Smooth muscle cell (in vitro differentiated cells): ENCODE measurements at regions not wholly inside any gene's neighbourhood (a gene's known extent, or its start where the extent isn't known, plus 50 kb on each side); places are given as distances from the start of the nearest gene placed in this dataset.
"Not testable (repeated sequence)": the region's sequence is repeated elsewhere in the genome, so short reads cannot be mapped to it uniquely, and the experiment has no call there.

Experiments
- DNase-seq: peaks from one replicate; lab custom pipeline; 2025; ENCODE audit not compliant: unreplicated experiment; lab: John Stamatoyannopoulos, UW
- H2AFZ ChIP-seq: fragments of 200-600 bp; sonication (generic); 2 replicates; pipeline ENCODE4 v1.6.0; 2016; ENCODE audit warnings: antibody characterized with exemption, low read depth, mild to moderate bottlenecking
- H3F3A ChIP-seq: fragments of 200-600 bp; sonication (generic); 2 replicates; pipeline ENCODE4 v1.6.0; 2017; ENCODE audit warnings: antibody characterized with exemption, low read depth
- H3K27ac ChIP-seq: fragments of 200-600 bp; sonication (generic); 2 replicates; pipeline ENCODE4 v1.5.1; 2016; ENCODE audit warnings: low read depth, mild to moderate bottlenecking
- H3K27me3 ChIP-seq: fragments of 200-600 bp; sonication (generic); 2 replicates; pipeline ENCODE4 v1.6.1; 2016; ENCODE audit warnings: low read depth, mild to moderate bottlenecking
- H3K36me3 ChIP-seq: fragments of 200-600 bp; sonication (generic); 2 replicates; pipeline ENCODE4 v1.5.1; 2016; ENCODE audit warnings: low read depth
- H3K4me1 ChIP-seq: fragments of 200-600 bp; sonication (generic); 2 replicates; pipeline ENCODE4 v1.5.1; 2016; ENCODE audit warnings: low read depth
- H3K4me2 ChIP-seq: fragments of 200-600 bp; sonication (generic); 2 replicates; pipeline ENCODE4 v1.6.0; 2016; ENCODE audit warnings: mild to moderate bottlenecking
- H3K4me3 ChIP-seq: fragments of 200-600 bp; sonication (generic); 2 replicates; pipeline ENCODE4 v1.5.1; 2016; ENCODE audit warnings: mild to moderate bottlenecking
- H3K79me2 ChIP-seq: fragments of 200-600 bp; sonication (generic); 2 replicates; pipeline ENCODE4 v1.6.0; 2016; ENCODE audit warnings: low read depth, mild to moderate bottlenecking
- H3K9ac ChIP-seq: fragments of 200-600 bp; sonication (generic); 2 replicates; pipeline ENCODE4 v1.6.0; 2016; ENCODE audit warnings: low read depth
- H3K9me3 ChIP-seq: fragments of 200-600 bp; sonication (generic); replicated peaks from 2 replicates; pipeline ENCODE4 v1.5.1; 2016; ENCODE audit warnings: low read depth
- H4K20me1 ChIP-seq: fragments of 200-600 bp; sonication (generic); 2 replicates; pipeline ENCODE4 v1.6.0; 2016; ENCODE audit warnings: low read depth
- CTCF ChIP-seq: fragments of 200-600 bp; sonication (generic); IDR thresholded peaks from 2 replicates; pipeline ENCODE4 v1.5.1; 2017; ENCODE audit warnings: borderline replicate concordance, mild to moderate bottlenecking, antibody characterized with exemption; ENCODE audit not compliant: insufficient read depth, poor library complexity, severe bottlenecking
- WGBS: methylation state at CpG from one replicate; pipeline ENCODE4 v1.1.7; 2016; ENCODE audit warnings: low lambda C conversion rate; 5-methylcytosine and 5-hydroxymethylcytosine counted together

DNA sequence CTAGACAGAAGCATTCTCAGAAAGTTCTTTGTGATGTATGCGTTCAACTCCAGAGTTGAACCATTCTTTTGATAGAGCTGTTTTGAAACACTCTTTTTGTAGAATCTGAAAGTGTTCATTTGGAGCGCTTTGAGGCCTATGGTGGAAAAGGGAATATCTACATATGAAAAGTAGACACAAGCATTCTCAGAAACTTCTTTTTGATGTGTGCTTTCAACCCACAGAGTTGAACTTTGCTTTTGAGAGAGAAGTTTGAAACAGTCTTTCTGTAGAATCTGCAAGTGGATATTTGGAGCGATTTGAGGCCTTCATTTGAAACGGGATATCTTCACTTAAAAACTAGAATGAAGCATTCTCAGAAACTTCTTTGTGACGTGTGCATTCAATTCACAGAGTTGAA lies 582.6 kb upstream of the ZNF337 start:
- no peak for DNase-seq
- Histone ChIP-seq H3K4me1 (no peaks in the 10 kb centered on the region), H3K9ac (no peak overlapping the region), H3K9me3 (no peaks in the 10 kb centered on the region), H3K4me2 (no peak overlapping the region), H3K27me3 (no peaks in the 10 kb centered on the region), H4K20me1 (no peaks in the 10 kb centered on the region), H3K79me2 (no peaks in the 10 kb centered on the region), H3K4me3 (no peak overlapping the region), H3F3A (no peaks in the 10 kb centered on the region), H2AFZ (no peak overlapping the region), H3K36me3 (no peaks in the 10 kb centered on the region), H3K27ac (no peak overlapping the region)
- no peak for TF ChIP-seq CTCF
- WGBS: 92% methylated on average over 5 of the region's 5 CpGs

DNA sequence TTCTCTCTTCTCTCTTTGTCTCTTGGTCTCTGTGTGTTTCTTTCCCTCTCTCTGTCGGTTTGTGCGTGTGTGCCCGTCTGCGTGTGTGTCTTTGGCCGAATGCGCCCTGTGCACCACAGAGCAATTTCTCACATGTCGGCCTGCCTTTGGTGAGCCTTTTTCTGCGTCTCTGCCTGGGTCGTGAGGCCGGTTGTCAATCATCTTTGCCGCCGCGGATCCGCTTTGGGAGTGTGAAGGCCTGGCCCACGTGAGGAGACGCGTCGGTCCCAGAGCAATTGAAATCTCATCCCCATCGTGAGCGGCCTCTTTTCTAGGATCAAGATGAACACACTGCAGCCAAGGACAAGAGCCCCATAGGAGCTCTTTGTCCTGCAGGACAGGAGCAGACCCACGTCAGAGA lies 580.7 kb upstream of the ZNF337 start:
- 98% methylated on average over 21 of the region's 21 CpGs for WGBS
- no peak overlapping the region for H3K4me3 ChIP-seq

GRCh38 chr20:26276554-26277210 lies 580.0 kb upstream of the ZNF337 start:
- DNase-seq: no peak
- 76% methylated on average over 22 of the region's 29 CpGs for WGBS
- no peak for TF ChIP-seq CTCF

More for the DNA sequence above, 580.7 kb upstream of the ZNF337 start:
- H4K20me1 ChIP-seq: no peaks in the 10 kb centered on the region
- H3K9me3 ChIP-seq: no peaks in the 10 kb centered on the region
- no peak overlapping the region for H3K4me2 ChIP-seq
- no peaks in the 10 kb centered on the region for H3K79me2 ChIP-seq
- H3K9ac ChIP-seq: no peak overlapping the region
- H2AFZ ChIP-seq: no peak overlapping the region
- H3K36me3 ChIP-seq: no peaks in the 10 kb centered on the region
- no peak for TF ChIP-seq CTCF
- DNase-seq: no peak
- no peaks in the 10 kb centered on the region for H3F3A ChIP-seq
- H3K4me1 ChIP-seq: no peaks in the 10 kb centered on the region
- H3K27me3 ChIP-seq: no peaks in the 10 kb centered on the region
- H3K27ac ChIP-seq: no peak overlapping the region

DNA sequence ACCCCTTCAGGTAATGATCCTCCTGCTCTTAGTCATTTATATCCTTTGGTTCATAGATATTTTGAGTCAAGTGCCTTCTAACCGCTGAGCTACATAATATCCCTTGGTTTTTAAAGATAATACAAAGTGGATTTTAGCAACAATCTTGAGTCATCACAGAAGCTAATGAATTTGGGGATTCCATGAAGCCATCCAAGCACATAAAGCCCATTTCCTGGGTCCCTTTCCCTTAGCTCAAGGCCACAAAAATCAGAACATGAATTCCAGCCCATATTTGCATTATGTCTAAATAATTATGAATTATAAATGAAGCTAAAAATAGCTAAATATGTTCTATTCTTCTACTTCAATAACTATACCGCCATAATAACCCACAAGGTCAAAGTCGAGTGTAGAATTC lies 572.1 kb upstream of the ZNF337 start:
- H3K4me1 ChIP-seq, H3K9me3 ChIP-seq, H3K27ac ChIP-seq, H3K36me3 ChIP-seq, H3K9ac ChIP-seq, H3K27me3 ChIP-seq, H3K4me3 ChIP-seq, H4K20me1 ChIP-seq, H3K79me2 ChIP-seq, H3F3A ChIP-seq, H2AFZ ChIP-seq, DNase-seq, H3K4me2 ChIP-seq: not testable (repeated sequence)
- 77% methylated on average over 3 of the region's 3 CpGs for WGBS

More at GRCh38 chr20:26276554-26277210, 580.0 kb upstream of the ZNF337 start:
- H4K20me1 ChIP-seq: no peaks in the 10 kb centered on the region
- H3K9me3 ChIP-seq: no peaks in the 10 kb centered on the region
- H3K36me3 ChIP-seq: no peaks in the 10 kb centered on the region
- no peaks in the 10 kb centered on the region for H3K79me2 ChIP-seq
- no peak overlapping the region for H3K27ac ChIP-seq
- no peaks in the 10 kb centered on the region for H3K4me1 ChIP-seq
- H3K4me2 ChIP-seq: no peak overlapping the region
- no peak overlapping the region for H3K9ac ChIP-seq
- no peaks in the 10 kb centered on the region for H3F3A ChIP-seq
- H3K4me3 ChIP-seq: no peak overlapping the region
- no peak overlapping the region for H2AFZ ChIP-seq
- H3K27me3 ChIP-seq: no peaks in the 10 kb centered on the region

DNA sequence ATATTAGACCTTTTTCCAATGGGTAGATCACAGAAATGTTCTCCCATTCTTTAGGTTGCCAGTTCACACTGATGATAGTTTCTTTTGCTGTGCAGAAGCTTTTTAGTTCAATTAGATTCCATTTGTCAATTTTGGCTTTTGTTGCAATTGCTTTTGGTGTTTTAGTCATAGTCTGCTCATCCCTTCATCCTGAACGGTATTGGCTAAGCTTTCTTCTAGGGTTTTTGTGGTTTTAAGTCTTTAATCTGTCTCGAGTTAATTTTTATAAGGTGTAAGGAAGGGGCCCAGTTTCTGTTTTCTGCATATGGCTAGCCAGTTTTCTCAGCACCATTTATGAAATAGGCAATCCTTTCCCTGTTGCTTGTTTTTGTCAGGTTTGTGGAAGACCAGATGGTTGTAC lies 564.3 kb upstream of the ZNF337 start:
- H2AFZ ChIP-seq, H3F3A ChIP-seq, H3K36me3 ChIP-seq, H3K27ac ChIP-seq, H3K9ac ChIP-seq, H3K79me2 ChIP-seq, DNase-seq, H3K27me3 ChIP-seq, H3K4me1 ChIP-seq, H3K9me3 ChIP-seq, H3K4me2 ChIP-seq, H3K4me3 ChIP-seq, H4K20me1 ChIP-seq: not testable (repeated sequence)
- WGBS: 61% methylated on average over 2 of the region's 2 CpGs

DNA sequence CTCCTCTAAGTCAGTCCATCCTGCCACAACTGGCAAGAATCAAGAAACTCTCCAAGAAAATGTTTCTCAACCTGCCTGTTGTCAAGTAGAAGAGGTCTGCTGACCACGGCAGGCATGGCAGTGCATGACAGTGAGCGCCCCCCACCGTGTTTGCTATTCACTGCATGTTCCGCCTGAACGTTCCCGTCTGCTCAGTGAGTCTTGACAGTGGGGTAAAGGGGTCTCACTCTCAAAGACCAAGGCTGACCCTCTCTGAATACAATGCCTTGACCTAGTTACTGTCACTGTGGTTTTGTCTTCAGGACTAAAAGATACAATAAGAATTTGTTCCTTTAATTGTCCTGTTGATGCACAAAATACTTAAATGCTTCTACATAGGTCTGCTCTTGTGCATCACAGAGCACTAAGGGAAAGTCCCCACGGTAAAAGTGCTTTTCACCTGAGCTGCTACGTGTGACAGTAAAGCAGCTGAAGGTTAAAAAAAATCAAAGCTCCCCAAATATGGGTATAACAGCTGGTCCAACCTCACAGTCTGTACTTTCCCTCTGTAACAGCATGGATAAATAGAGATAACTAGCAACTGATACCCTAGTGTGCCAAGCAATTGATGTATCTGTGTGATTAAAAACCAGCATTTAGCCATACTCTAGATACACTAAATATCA lies 555.8 kb upstream of the ZNF337 start:
- H3K79me2 ChIP-seq, H3K27me3 ChIP-seq, H3K4me2 ChIP-seq, H3K36me3 ChIP-seq, H3F3A ChIP-seq, H3K9ac ChIP-seq, H3K27ac ChIP-seq, DNase-seq, H3K4me1 ChIP-seq, H4K20me1 ChIP-seq, H3K9me3 ChIP-seq, H3K4me3 ChIP-seq, H2AFZ ChIP-seq: not testable (repeated sequence)
- WGBS: 55% methylated on average over 8 of the region's 8 CpGs
